Thyroid gland (tissue), 4 donors: ENCODE measurements at regions not wholly inside any gene's neighbourhood (a gene's known extent, or its start where the extent isn't known, plus 50 kb on each side); places are given as distances from the start of the nearest gene placed in this dataset.

Experiments used
- DNase-seq, 2 donors: peaks; one replicate each; pipeline ENCODE4 v3.0.0-alpha.2; 2019
- H3K27ac ChIP-seq, 3 donors: fragments of 200-600 bp; sonication (generic); 1 replicate in 2 of 3; 2 replicates in 1 of 3; pipeline ENCODE4 v1.5.1; 2016 to 2019; ENCODE audit warnings: mild to moderate bottlenecking in 1 of 3, moderate library complexity in 1 of 3
- H3K27me3 ChIP-seq: fragments of 200-600 bp; sonication (generic); one replicate; pipeline ENCODE4 v1.5.1; 2019
- H3K36me3 ChIP-seq, 2 donors: fragments of 200-600 bp; sonication (generic); one replicate each; pipeline ENCODE4 v1.5.1; 2016 to 2019
- H3K4me1 ChIP-seq, 2 donors: fragments of 200-600 bp; sonication (generic); one replicate each; pipeline ENCODE4 v1.5.1; 2017 to 2019
- H3K4me3 ChIP-seq, 3 donors: fragments of 200-600 bp; sonication (generic); replicated peaks in 1 of 3; 1 replicate in 2 of 3; 2 replicates in 1 of 3; pipeline ENCODE4 v1.5.1; 2016; ENCODE audit warnings: mild to moderate bottlenecking in 1 of 3
- H3K9me3 ChIP-seq: fragments of 200-600 bp; sonication (generic); one replicate; pipeline ENCODE4 v1.5.1; 2017
- POLR2A ChIP-seq, 2 donors: fragments of 450-650 bp; IDR thresholded peaks; one replicate each; pipeline ENCODE4 v1.6.1; 2017; ENCODE audit warnings: antibody characterized with exemption in 2 of 2, mild to moderate bottlenecking in 2 of 2, moderate library complexity in 1 of 2
- WGBS, 2 donors: methylation state at CpG; one replicate each; pipeline ENCODE4 v1.1.5; 2017; 5-methylcytosine and 5-hydroxymethylcytosine counted together
- intact Hi-C: fragments of 100-400 bp; cut with DNase I; formaldehyde crosslinking; loops from one replicate; pipeline ENCODE4 v1.15.1; 2023
- TF ChIP-seq, protein P1 (sequence below), 6 experiments: fragments of 200-600 bp in 3 of 6; fragments of 450-650 bp in 3 of 6; sonication (generic) in 3 of 6; IDR thresholded peaks; one replicate each; pipeline ENCODE4 v1.5.1; 2016 to 2019; ENCODE audit warnings: antibody characterized with exemption in 6 of 6, mild to moderate bottlenecking in 2 of 6, inconsistent platforms in 1 of 6, moderate library complexity in 1 of 6

DNA sequence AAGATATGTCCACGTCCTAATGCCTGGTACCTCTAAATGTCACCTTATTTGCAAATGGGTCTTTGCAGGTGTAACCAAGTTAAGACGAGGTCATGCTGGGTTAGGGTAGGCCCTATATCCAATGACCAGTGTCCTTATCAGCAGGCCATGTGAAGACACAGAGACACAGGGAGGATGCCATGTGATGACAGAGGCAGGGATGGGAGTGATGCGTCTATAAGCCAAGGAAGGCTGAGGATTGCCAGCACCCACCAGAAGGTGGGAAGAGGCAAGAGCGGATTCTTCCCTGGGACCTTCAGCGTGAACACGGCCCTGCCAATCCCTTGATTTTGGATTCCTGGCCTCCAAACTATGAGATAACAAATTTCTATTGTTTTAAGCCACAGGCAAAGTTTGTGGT lies 123.4 kb upstream of the CXCL14 start:
- no peaks in the 10 kb centered on the region for H3K9me3 ChIP-seq
- no peak overlapping the region for H3K4me3 ChIP-seq
- no peak overlapping the region for H3K27ac ChIP-seq
- whole genome bisulfite sequencing, 2 donors: 95 to 97% methylated on average over 6 of the region's 6 CpGs
- no peak for TF ChIP-seq POLR2A (IDR thresholded peaks at IDR 0.05)
- TF ChIP-seq, protein P1, sequence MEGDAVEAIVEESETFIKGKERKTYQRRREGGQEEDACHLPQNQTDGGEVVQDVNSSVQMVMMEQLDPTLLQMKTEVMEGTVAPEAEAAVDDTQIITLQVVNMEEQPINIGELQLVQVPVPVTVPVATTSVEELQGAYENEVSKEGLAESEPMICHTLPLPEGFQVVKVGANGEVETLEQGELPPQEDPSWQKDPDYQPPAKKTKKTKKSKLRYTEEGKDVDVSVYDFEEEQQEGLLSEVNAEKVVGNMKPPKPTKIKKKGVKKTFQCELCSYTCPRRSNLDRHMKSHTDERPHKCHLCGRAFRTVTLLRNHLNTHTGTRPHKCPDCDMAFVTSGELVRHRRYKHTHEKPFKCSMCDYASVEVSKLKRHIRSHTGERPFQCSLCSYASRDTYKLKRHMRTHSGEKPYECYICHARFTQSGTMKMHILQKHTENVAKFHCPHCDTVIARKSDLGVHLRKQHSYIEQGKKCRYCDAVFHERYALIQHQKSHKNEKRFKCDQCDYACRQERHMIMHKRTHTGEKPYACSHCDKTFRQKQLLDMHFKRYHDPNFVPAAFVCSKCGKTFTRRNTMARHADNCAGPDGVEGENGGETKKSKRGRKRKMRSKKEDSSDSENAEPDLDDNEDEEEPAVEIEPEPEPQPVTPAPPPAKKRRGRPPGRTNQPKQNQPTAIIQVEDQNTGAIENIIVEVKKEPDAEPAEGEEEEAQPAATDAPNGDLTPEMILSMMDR (IDR thresholded peaks at IDR 0.05): no peak
- intact Hi-C loops: no loop called here
- H3K4me1 ChIP-seq: peaks cover 11 to 35% of the 10 kb centered on the region in 2 donors
- no peak for DNase-seq
- no peaks in the 10 kb centered on the region for H3K36me3 ChIP-seq
- no peaks in the 10 kb centered on the region for H3K27me3 ChIP-seq

DNA sequence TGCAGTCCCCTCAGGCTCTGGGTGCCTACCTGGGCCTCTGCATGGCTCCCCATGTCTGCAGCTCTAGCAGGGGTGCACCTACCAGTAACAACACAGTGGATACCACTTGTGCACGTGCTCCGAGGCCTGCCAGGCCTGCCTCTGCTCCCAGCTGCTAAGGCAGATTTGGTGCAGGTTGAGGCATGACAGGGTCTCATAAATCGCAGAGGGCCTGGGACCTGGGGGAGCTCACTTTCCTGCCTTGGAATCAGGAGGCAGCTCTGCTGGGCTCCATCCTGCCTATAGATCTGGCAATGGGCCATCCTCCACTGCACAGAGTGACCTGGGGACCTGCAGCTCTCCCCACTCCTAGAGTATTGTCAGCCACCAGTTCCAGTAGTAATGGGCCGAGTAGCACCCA lies 121.9 kb upstream of the CXCL14 start:
- 100% methylated on average over 1 to 4 of the region's 4 CpGs for WGBS, 2 donors
- H3K9me3 ChIP-seq: no peaks in the 10 kb centered on the region
- intact Hi-C loops: no loop called here
- no peak for DNase-seq
- TF ChIP-seq POLR2A (IDR thresholded peaks at IDR 0.05): no peak
- TF ChIP-seq, protein P1 (IDR thresholded peaks at IDR 0.05): no peak
- H3K36me3 ChIP-seq: no peaks in the 10 kb centered on the region
- no peak overlapping the region for H3K4me3 ChIP-seq
- no peaks in the 10 kb centered on the region for H3K27me3 ChIP-seq
- peaks cover 10 to 29% of the 10 kb centered on the region in 2 donors for H3K4me1 ChIP-seq
- no peak overlapping the region for H3K27ac ChIP-seq

DNA sequence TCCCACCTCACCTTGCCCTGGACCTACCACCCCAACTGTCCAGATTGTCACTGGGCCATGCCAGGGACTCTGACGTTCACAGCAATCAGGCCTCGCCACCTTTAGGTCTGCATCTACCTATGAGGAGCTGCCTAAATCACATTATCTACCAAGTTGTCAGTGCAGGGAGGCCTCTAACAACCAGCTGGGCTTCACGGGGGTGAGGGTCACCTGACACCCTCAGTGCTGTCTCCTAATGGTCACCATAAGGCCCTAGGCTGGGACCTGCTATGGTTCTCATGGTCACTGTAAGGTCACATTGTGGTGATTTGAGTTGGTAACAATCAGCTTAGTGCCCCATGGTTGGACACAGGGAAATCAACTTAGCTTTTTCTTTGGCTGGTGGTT lies 119.2 kb upstream of the CXCL14 start:
- no peaks in the 10 kb centered on the region for H3K27me3 ChIP-seq
- H3K4me1 ChIP-seq: peaks cover 16 to 35% of the 10 kb centered on the region in 2 donors
- WGBS, 2 donors: 95 to 100% methylated on average over 1 to 3 of the region's 3 CpGs
- no peak overlapping the region for H3K4me3 ChIP-seq
- no peak overlapping the region for H3K27ac ChIP-seq
- DNase-seq: no peak
- no peak for TF ChIP-seq POLR2A (IDR thresholded peaks at IDR 0.05)
- TF ChIP-seq, protein P1 (IDR thresholded peaks at IDR 0.05): no peak
- H3K9me3 ChIP-seq: no peaks in the 10 kb centered on the region
- no peaks in the 10 kb centered on the region for H3K36me3 ChIP-seq
- intact Hi-C loops: no loop called here

DNA sequence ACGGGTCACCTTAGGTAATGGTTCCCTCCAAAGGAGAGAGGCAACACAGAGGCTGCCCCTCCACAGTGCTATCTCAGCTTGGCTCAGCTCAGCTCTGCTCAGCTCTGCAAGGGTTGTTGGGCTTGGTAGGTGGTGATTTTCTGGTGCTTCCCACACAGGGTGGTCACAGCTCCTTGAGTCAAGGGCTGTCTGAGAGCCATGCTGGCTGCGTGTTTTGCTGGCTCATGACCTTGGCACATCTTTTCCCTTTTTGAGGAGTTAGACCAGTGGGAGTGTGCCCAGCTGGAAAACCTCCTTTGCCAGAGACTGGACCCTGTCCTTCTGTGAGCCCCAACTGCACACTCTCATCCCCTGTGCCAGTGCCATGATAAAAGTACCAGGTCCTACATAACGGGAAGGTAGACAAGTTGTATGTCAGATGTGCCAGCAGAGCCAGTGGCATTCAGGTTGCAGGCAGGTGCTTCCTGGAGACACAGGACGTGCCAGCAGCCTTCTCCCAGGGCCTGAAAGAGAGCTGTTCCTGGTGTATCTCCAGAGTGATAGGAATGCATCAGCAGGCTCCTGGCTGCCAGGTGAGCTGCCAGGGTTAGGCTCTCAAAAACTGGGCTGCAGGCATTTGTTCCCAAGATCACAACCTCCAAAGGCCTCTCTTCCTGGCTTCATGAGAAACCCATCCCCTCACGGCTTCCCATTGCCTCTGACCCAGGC lies 118.6 kb upstream of the CXCL14 start:
- peak; percentile 49 to 73 for DNase-seq
- 42 to 49% methylated on average over 4 to 5 of the region's 5 CpGs for WGBS, 2 donors
- no peak overlapping the region for H3K27ac ChIP-seq

DNA sequence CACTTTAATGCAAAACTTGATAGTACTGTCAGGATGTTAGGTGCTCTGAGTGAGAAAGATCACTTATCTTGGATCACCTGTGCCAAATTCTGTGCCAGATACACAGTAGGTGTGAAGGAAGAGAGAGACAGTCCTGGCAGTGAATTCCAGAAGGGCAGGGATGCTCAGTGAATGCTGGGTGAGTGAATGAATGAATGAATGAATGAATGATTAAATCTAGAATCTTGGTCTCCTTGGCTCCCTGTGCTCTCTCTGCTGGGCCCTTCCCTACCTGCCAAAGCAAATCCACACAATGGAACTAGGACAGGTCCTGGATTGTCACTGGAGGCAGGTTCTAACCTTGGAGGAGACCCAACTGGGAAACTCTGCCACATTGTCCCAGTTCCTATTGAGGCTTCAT lies 117.5 kb upstream of the CXCL14 start:
- H3K4me1 ChIP-seq: peaks cover 16 to 35% of the 10 kb centered on the region in 2 donors
- no peak for DNase-seq
- no peaks in the 10 kb centered on the region for H3K27me3 ChIP-seq
- H3K36me3 ChIP-seq: no peaks in the 10 kb centered on the region
- H3K27ac ChIP-seq: no peak overlapping the region
- no peaks in the 10 kb centered on the region for H3K9me3 ChIP-seq
- TF ChIP-seq POLR2A (IDR thresholded peaks at IDR 0.05): no peak
- TF ChIP-seq, protein P1 (IDR thresholded peaks at IDR 0.05): no peak
- H3K4me3 ChIP-seq: no peak overlapping the region
- intact Hi-C loops: no loop called here

More for the DNA sequence above, 118.6 kb upstream of the CXCL14 start:
- no peak for TF ChIP-seq POLR2A (IDR thresholded peaks at IDR 0.05)
- TF ChIP-seq, protein P1 (IDR thresholded peaks at IDR 0.05): no peak
- peaks cover 16 to 35% of the 10 kb centered on the region in 2 donors for H3K4me1 ChIP-seq
- H3K27me3 ChIP-seq: no peaks in the 10 kb centered on the region
- no peaks in the 10 kb centered on the region for H3K9me3 ChIP-seq
- H3K4me3 ChIP-seq: no peak overlapping the region
- intact Hi-C loops: no loop called here
- H3K36me3 ChIP-seq: no peaks in the 10 kb centered on the region
